ENCODE measurements at regions not wholly inside any gene's neighbourhood (a gene's known extent, or its start where the extent isn't known, plus 50 kb on each side); places are given as distances from the start of the nearest gene placed in this dataset.
A peak's percentile ranks its signal among the peaks of the same experiment; 100 is the strongest.

GRCh38 chr7:54701982-54702381, 57.0 kb downstream of the SEC61G start:
- no peak for DNase-seq (ENCODE audit: insufficient read length, low spot score)
- no peak for FAIRE-seq
- no peak for TF ChIP-seq POLR2A (IDR thresholded peaks at IDR 0.05; ENCODE audit: low read depth, low read length)

GRCh38 chr7:54699715-54700114, 59.3 kb downstream of the SEC61G start:
- no peak for FAIRE-seq
- DNase-seq (ENCODE audit: insufficient read length, low spot score) = no peak
- TF ChIP-seq POLR2A (IDR thresholded peaks at IDR 0.05; ENCODE audit: low read depth, low read length) = no peak

GRCh38 chr7:54697659-54698186, 61.3 kb downstream of the SEC61G start:
- no peak for TF ChIP-seq POLR2A (IDR thresholded peaks at IDR 0.05; ENCODE audit: low read depth, low read length)
- DNase-seq (ENCODE audit: insufficient read length, low spot score) (no peak), FAIRE-seq (no peak)

GRCh38 chr7:54690892-54691291, 68.1 kb downstream of the SEC61G start:
- FAIRE-seq (no peak), DNase-seq (ENCODE audit: insufficient read length, low spot score) (no peak)
- no peak for TF ChIP-seq POLR2A (IDR thresholded peaks at IDR 0.05; ENCODE audit: low read depth, low read length)

- no peak for FAIRE-seq
- no peak for DNase-seq (ENCODE audit: insufficient read length, low spot score)
- TF ChIP-seq POLR2A (IDR thresholded peaks at IDR 0.05; ENCODE audit: low read depth, low read length) = no peak
Observed at GRCh38 chr7:54690050-54690443, 69.0 kb downstream of the SEC61G start.

GRCh38 chr7:54689394-54690049, 69.5 kb downstream of the SEC61G start:
- no peak for DNase-seq (ENCODE audit: insufficient read length, low spot score)
- TF ChIP-seq POLR2A (IDR thresholded peaks at IDR 0.05; ENCODE audit: low read depth, low read length) = no peak
- FAIRE-seq = no peak

- FAIRE-seq = no peak
- TF ChIP-seq POLR2A (IDR thresholded peaks at IDR 0.05; ENCODE audit: low read depth, low read length) = no peak
- no peak for DNase-seq (ENCODE audit: insufficient read length, low spot score)
Observed at GRCh38 chr7:54687462-54688212, 71.4 kb downstream of the SEC61G start.

- no peak for TF ChIP-seq POLR2A (IDR thresholded peaks at IDR 0.05; ENCODE audit: low read depth, low read length)
- no peak for FAIRE-seq
- no peak for DNase-seq (ENCODE audit: insufficient read length, low spot score)
Observed at GRCh38 chr7:54680377-54681005, 78.5 kb downstream of the SEC61G start.

GRCh38 chr7:54679490-54679817, 79.6 kb downstream of the SEC61G start:
- no peak for FAIRE-seq
- no peak for TF ChIP-seq POLR2A (IDR thresholded peaks at IDR 0.05; ENCODE audit: low read depth, low read length)
- no peak for DNase-seq (ENCODE audit: insufficient read length, low spot score)

- no peak for DNase-seq (ENCODE audit: insufficient read length, low spot score)
- no peak for TF ChIP-seq POLR2A (IDR thresholded peaks at IDR 0.05; ENCODE audit: low read depth, low read length)
- FAIRE-seq = peak; percentile 45
Observed at GRCh38 chr7:54678763-54679489, 80.1 kb downstream of the SEC61G start.

- no peak for FAIRE-seq
- no peak for TF ChIP-seq POLR2A (IDR thresholded peaks at IDR 0.05; ENCODE audit: low read depth, low read length)
- DNase-seq (ENCODE audit: insufficient read length, low spot score) = no peak
Observed at GRCh38 chr7:54674891-54675290, 84.1 kb downstream of the SEC61G start.

- no peak for TF ChIP-seq POLR2A (IDR thresholded peaks at IDR 0.05; ENCODE audit: low read depth, low read length)
- DNase-seq (ENCODE audit: insufficient read length, low spot score) (no peak), FAIRE-seq (no peak)
Observed at GRCh38 chr7:54672519-54672918, 86.5 kb downstream of the SEC61G start.

- no peak for TF ChIP-seq POLR2A (IDR thresholded peaks at IDR 0.05; ENCODE audit: low read depth, low read length)
- FAIRE-seq (no peak), DNase-seq (ENCODE audit: insufficient read length, low spot score) (peak; percentile 75)
Observed at GRCh38 chr7:54664235-54665228, 94.5 kb downstream of the SEC61G start.

Measured in H54 (cell line).